Activated CD8-positive, alpha-beta memory T cell treated with anti-CD3 and anti-CD28 coated beads, Interleukin-2, amount 50 U/mL, for 48 hours (primary cell): ENCODE measurements at regions not wholly inside any gene's neighbourhood (a gene's known extent, or its start where the extent isn't known, plus 50 kb on each side); places are given as distances from the start of the nearest gene placed in this dataset.
"Not testable (repeated sequence)": the region's sequence is repeated elsewhere in the genome, so short reads cannot be mapped to it uniquely, and the experiment has no call there.

Source experiments
- DNase-seq: peaks from one replicate; pipeline ENCODE4 v3.0.0-alpha.2; 2020

DNA sequence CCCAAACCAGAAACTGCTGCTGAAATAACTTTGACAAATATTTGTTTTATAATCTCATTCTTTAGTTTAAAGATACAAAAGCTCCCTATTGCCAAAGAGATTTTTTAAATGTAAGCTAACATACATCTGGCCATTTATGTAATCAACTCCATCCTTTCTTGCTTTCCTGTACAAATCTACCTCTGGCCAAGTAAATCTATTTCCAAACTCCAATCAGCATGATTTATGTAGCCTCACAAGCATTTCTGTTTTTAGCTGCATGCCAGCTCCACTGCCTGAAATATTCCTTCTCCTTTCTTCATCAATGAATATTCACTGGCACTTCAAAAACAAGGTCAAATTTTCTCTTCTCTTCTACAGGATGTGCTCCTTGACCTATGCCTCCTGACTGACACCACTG is 80.0 kb downstream of the SHOX2 start:
- DNase-seq: no peak

DNA sequence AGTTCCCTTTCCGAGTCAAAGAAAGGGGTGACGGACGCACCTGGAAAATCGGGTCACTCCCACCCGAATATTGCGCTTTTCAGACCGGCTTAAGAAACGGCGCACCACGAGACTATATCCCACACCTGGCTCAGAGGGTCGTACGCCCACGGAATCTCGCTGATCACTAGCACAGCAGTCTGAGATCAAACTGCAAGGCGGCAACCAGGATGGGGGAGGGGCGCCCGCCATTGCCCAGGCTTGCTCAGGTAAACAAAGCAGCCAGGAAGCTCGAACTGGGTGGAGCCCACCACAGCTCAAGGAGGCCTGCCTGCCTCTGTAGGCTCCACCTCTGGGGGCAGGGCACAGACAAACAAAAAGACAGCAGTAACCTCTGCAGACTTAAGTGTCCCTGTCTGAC is 86.3 kb downstream of the SHOX2 start:
- not testable (repeated sequence) for DNase-seq

DNA sequence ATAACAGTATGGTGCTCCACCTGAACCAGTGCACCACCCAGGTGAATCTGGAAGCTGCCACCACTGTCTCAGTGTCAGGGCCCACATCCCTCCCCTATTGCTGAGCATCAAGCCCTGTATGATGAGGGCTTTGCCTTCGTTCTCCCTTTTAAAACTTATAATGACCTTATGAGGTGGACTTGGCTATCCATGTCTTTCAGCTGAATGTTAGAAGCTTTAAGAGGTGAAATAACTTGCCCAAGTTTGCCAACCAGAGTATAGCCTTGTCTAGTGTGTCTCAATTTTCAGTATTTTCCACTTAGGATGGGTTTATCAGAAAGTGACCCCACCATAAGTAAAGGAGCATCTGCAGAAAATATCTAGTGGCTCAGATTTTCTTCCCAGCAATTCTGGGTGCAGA is 87.8 kb downstream of the SHOX2 start:
- no peak for DNase-seq

DNA sequence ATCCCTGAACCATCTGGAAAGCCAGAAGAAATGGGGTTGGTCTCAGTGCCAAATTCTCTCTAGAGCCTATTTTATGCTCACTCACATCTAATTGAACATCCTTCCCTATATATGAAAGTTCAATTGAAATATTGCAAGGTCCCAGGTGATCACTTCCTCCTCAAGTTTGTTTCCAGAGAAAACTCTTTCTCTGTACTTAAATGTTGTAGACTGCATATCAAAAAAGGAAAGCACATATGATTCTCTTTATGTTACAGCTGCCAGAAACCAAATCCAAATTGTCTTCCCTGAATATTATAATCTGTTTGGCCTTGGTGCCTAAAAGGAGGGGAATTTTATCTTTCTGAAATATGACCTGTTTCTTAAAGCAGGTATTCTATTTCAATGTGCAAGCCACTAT is 93.3 kb downstream of the SHOX2 start:
- no peak for DNase-seq

DNA sequence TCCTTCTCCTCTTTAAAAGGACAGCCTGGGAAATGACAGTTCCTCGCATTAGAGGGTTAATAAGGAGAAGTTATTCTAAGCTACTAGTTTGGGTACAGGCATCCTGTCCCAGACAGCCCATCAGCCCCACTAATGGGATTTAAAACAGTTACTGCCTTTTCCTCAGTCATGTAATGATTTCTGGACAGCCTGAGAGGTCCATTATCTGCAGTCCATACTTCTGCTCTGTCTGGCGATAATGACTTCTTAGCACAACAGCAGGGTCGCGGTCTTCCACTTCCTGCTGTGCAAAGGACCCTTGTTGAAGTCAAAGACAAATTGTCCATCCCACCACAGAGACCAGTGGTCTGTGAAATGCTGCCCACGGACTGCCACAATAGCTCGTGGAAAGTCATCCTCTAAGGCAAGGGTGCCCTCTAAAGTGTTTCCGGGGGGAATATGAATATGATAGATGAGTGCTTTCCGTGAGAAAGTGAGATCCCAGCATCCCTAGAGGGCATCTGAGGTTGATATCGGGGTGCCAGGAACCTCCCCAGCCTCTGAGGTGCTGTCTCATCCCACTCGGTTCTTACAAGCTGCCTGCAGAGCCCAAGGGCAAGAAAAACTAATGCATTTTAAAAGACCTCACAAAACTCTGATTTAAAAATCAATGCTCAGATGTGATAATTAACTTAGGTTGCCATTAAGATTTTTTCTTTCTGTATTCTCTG is 100.7 kb downstream of the SHOX2 start:
- DNase-seq: no peak

DNA sequence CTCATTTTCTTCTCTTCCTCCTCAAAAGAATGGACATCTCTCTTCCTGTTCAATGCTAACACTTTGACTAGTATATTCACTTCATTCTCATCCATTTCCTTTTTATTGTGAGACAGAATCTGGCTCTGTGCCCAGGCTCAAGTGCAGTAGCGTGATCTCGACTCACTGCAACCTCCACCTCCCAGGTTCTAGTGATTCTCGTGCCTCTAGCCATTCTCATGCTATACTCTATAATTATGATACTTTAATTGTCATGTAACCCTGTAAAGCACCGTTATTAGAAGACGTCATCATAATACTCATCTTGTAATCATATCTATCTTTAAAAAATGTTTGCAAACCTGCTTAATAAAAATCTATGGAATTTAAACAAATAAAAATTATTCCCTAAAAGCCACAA is 107.0 kb downstream of the SHOX2 start:
- DNase-seq: no peak

DNA sequence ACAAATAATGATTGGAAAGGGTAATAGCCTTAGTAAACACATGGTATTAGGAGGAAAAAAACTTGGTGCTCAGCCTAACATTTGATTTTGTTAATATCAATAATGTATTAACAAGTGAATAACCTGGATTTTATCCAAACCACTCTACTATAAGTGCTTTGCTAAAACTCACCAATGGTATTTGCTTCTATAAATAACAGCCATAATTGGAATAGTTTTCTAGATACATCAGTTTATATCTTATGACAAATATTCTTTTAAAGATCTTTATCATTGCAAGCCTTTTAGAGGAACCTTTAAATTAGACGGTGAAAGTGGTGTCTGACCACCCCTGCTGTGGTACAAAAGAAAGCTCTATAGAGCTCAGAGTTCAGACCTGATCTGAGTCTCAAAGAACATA is 123.9 kb downstream of the SHOX2 start:
- DNase-seq: no peak

DNA sequence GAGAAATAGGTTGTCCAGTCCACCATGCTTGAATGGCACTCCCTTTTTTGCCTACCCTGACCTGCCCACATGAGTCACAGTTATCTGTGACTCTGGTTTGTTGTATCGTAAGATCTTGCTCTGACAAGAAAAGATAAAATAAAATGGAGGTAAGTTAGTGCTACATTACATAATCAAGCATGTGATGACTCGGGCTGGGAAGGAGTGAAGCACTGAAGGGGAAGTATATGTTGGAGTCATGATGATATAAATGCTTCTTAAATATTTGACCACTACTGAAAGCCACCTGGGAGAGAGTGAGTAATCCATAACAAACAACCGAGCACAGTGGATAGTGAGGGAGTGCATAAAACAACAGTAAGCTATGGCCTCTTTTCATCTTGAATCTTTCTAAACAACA is 124.4 kb downstream of the SHOX2 start:
- no peak for DNase-seq

DNA sequence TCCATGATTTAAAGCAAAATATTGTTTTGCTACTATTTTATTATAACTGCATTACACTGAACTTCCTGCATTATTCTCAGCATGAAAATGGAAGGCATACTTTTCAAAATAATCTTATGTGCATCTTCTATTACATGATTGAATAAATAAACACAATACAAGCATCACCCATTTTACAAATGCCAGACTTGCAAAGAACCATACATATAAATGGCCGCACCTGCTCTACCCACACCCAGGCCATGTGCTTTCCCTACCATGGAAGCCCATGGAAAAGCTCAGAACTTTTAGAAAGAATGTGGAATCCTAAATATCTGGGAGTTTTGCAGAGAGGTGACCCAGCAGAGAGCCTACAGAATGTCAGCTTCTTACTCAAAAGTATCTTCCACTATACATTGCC is 127.2 kb downstream of the SHOX2 start:
- no peak for DNase-seq

DNA sequence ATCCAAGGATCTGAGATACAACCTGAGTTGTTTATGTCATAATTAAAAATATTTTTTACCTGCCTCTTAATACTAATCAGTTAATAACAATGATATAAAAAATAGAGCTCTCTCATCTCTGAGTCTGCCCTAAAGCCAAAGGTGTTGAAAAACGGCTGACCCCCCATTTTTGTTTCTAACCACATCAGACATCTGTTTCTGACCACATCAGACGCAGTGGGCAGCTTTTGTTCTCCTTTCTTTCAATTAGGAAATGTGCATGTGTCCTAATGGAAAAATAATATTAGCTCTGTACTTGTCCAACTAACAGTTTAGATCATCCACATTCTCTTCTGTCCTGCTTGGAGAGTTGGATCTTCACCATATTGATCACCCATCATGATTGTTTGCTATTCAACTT is 144.6 kb downstream of the SHOX2 start:
- DNase-seq: no peak

DNA sequence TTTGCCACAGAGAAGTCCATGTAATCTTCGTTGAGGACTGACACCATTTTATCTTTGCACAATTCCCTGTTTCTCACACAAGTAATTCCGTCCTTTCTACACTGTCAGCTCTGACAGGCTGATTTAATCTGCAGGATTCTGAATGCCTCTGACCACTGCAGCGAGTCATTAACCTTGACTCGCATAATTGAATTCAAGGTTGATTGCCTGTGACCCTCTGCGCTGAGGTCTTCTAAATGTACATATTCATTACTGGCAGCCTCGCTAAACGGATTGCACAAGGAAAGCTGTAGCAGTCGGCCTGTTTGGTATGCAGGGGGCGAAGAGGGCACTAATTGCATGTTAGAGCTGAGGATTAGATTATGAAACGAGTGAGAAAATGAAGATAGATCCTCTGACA is 147.8 kb downstream of the SHOX2 start:
- DNase-seq: no peak

DNA sequence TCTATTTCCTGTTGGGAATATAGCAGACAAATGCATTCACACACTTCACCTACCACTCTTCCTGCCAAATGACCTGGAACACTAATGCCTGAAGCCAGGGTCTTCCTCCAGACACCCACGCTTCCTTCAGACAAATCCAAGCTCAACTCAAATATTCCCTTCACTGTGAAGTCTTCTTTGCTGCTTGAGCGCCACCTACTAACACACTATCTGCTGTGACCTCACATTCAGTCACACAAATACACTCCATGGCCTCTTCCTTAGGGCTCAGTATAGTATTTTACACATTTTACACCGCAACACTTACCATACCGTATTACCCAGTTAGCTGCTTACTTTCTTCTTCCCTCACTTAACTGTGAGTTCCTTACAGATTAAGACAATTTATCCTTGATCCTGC is 149.4 kb downstream of the SHOX2 start:
- DNase-seq: no peak

DNA sequence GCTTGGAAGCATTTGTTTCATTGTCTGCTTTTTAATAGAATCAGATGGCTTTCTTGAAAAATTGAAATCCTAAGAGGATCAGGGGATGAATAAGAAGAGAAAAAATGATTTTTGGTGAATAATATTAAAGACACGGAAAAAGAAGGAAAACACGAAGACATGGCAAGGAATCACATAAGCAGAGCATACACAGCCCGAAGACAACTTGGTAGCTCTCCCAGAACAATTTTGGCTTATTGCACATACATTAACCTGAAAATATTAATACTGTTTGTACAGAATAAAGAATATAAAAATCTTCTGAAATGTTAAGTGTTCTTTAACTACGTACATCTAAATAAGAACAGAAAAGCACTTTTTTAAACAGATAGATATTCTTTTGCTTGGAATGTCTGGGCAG is 150.0 kb downstream of the SHOX2 start:
- DNase-seq: no peak

DNA sequence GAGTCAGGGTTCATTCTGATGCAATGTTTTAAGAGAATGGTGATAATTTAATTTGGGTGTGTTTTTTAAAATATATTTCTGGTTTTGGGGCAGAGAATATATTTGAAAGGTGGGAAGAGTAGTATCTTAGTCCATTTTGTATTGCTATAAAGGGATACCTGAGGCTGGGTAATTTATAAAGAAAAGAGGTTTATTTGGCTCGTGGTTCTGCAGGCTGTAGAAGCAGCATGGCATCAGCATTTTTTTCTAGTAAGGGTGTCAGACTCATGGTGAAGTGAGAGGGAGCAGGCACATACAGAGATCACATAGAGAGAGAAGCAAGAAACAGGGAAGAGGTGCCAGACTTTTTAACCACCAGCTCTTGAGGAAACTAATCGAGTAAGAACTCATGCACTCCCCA is 152.7 kb downstream of the SHOX2 start:
- no peak for DNase-seq

DNA sequence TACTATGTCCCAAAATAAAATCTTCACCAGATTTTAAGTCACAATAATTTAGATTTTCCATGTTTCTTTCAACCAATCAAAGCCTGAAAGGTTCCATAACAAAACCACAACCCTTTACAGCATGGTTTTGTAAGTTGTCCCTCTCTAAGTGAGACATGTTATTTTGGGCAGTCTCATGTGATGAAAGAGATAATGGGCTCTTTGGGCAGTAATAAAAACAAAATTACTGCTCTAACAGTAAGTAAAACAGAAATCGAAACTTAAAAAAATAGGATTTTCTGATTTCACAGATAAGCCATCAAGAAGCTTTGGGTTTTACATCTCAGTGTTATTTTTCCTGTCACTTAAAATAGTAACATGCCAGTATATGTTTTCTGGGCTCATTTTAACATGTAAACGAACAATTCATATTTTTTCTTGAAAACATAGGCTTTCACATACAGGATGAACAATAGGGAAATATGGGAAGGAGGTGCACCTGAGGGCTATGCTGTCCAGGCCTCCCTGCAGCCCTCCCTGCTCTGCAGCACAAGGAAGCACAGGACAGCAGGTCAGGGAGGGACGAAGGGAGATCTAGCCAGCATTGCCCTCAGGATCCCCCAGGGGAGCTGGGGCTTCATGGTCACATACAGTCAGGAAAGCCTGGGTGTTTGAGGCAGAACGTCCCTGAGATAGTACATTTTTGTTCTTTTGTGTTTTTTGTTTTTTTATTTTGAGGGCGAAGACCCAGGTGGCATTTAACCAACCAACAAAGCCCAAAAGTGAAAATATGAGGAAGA is 157.4 kb downstream of the SHOX2 start:
- DNase-seq: no peak

DNA sequence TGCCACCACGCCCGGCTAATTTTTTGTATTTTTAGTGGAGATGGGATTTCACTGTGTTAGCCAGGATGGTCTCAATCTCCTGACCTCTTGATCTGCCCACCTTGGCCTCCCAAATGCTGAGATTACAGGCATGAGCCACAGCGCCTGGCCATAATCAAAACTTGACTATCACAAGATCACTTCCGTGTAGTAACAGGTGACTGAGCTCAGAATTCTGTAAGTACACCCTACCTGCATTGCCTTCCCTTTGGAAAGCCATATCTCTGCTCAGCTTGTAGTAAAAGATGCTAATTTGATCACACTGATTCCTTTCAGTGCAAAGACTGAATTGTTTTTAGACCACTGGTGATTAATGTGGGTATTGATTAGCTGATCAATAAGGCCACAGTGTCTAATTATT is 167.1 kb downstream of the SHOX2 start:
- no peak for DNase-seq

DNA sequence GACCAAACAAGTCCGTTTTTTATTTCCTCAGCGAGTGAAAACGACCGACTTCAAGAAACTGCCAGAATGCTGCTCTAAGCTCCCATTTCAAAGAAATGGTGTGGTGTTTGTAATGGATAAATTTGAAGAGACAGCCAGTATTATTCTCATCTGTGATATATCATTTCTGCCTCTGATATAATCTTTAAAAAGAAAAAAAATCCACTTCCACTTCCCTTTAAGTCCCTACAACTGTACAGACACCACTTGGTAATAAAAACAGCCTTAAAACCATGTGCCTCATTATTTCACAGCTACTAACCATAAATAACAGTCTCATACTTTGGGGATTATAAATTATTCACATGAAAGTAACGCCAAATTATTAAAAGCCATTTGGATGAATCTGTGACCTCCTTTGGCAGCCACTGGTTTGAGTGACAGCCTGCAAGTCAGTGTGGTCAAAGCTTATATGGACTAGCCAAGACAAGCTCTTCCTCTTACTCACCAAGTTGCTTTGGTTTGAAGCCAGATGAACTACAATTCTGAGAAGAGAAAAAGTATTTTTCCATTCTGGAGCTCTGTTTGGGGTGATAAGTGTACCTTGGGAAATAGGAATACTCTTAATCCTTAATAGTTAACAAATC is 168.0 kb downstream of the SHOX2 start:
- no peak for DNase-seq

DNA sequence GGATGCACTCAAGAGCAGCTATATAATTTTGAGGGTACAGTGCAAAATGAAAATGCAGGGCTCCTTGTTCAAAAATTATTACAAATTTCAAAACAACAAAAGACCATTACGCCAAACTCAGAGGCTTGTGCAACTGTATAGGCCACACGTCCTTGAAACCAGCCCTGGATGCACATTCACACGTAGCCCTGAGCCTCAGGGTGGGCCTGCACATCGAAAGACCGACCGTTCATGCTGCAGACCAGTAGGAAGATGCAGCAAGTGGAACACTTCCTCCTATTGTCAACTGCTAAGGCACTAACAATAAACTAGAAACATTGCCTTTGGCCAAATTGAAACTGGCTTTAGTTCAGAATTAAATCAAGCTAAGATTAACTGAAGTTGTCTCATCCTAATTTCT is 174.7 kb downstream of the SHOX2 start:
- no peak for DNase-seq

DNA sequence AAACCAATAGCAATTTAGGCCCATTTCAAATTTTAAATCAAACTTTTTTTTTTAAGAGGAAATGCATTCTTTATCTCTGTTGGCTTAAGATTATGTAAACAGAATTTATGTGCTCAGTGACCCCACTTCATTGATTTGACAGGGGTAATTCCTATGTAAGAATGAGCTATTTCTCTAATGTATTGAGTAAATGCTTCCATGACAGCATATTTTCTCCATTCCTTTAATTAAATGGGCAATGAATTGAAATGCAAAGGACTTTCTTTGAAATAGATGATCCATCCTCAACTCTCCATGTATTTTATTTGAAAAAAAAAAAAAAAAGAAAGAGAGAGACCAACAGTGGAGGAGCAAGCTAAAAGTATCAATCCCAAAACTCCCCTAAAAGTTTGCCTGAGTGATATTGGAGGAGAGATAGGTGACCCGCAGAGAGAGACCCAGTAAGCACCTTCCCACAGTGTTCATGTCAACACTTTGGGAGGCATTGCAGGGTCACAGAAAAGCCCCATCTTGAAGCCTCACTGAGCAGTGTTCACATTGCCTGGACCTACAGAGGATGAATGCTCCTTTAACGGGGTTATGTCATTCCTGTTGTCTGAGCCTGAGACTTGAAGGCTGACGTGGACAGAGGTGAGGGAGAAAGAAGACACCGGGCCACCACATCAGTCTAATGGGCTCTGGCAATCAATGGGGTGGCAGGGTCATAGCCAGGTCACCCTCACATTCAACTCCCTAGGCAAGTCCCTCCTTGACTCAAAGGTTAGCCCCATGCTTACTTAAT is 176.0 kb downstream of the SHOX2 start:
- no peak for DNase-seq

DNA sequence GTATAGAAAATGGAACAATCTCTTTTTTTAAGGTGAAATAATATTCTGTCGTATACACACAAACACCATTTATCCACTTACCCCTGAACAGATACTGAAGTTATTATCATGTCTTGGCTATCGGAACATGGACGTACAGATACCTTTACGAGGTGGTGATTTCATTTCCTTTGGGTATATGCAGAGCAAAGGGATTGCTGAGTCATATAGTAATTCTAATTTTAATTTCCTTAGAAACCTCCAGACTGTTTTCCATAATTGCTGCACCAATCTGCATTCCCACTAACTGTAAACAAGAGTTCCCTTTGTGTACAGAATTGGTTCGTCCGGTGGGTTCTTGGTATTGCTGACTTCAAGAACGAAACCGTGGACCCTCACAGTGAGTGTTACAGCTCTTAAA is 179.4 kb downstream of the SHOX2 start:
- no peak for DNase-seq

DNA sequence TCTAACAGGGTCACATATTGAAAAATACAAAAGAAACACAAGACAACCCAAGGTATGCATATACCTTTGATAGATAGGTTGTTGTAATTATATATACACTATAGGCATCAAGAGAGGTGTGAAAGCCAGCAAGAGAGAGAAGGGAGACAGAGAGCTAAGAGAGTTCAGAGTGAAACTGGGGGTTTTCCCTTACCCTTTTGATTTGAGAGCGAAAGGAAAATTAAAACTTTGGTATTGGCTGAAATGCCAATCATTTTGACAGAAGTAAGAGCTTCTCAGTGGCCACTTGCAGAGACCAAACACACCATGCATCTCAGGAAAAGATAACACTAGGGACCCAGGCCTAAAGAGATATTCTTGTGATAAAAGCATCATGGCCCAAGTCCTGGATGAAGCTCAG is 183.6 kb downstream of the SHOX2 start:
- no peak for DNase-seq

DNA sequence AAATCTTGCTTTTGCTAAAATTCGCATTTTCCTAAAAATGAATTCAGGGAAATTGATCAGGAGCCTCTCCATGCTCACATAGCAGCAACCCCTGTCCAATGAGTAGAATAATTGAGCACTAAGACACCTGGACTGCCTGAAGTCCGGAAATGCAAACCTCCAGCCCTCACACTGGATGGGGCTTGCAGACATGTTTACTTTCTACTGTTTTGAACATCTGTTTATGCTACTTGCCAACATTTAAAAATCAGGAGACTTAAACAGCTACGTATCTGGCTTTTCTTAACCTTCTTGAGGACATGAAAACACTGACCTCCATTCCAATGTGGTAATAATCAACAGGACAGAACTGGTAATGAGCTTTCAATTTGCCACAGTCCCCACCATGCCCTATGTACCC is 184.4 kb downstream of the SHOX2 start:
- DNase-seq: no peak
